A549 (cell line): ENCODE measurements at regions not wholly inside any gene's neighbourhood (a gene's known extent, or its start where the extent isn't known, plus 50 kb on each side); places are given as distances from the start of the nearest gene placed in this dataset.

Experiments
- ATAC-seq, 2 experiments: fragments of 200-7000 bp in 1 of 2; fragments of >200 bp in 1 of 2; cut with Nextera tagmentation in 1 of 2; cut with Tn5 transposase in 1 of 2; 3 replicates each; pipeline versions ENCODE4 v1.8.0 to v1.9.1; 2018 to 2020; ENCODE audit warnings: mild to moderate bottlenecking in 1 of 2, moderate library complexity in 1 of 2
- CTCF ChIA-PET: fragments of 300-600 bp; sonication (Branson Sonifier 250); formaldehyde crosslinking; extraction: SDS; loops from one replicate; lab custom pipeline; 2021; ENCODE audit warnings: antibody characterized with exemption, inconsistent platforms; lab: Yijun Ruan, JAX
- POLR2A ChIA-PET: fragments of 350-600 bp; formaldehyde crosslinking; extraction: SDS; loops from one replicate; lab custom pipeline; 2021; ENCODE audit warnings: antibody characterized with exemption, inconsistent platforms; lab: Yijun Ruan, JAX
- DNase-seq, 2 experiments: peaks; one replicate each; pipeline versions ENCODE4 v3.0.0 to v3.0.0-alpha.2; 2011 to 2016; ENCODE audit warnings: low read depth in 1 of 2, low spot score in 1 of 2
- FAIRE-seq: peaks from 2 replicates; lab custom pipeline; 2011; peaks lifted over from hg19 to GRCh38; lab: Jason Lieb, UNC
- H3K27ac ChIP-seq, 2 experiments: fragments of >200 bp; sonication (Bioruptor Twin); formaldehyde crosslinking; 3 replicates each; pipeline ENCODE4 v1.5.1; 2016 to 2017
- H3K4me1 ChIP-seq: fragments of >200 bp; sonication (Bioruptor Twin); formaldehyde crosslinking; 3 replicates; pipeline ENCODE4 v1.6.1; 2016
- H3K4me2 ChIP-seq: fragments of >200 bp; sonication (Bioruptor Twin); formaldehyde crosslinking; 3 replicates; pipeline ENCODE4 v1.6.1; 2016
- H3K4me3 ChIP-seq: fragments of >200 bp; sonication (Bioruptor Twin); formaldehyde crosslinking; 3 replicates; pipeline ENCODE4 v1.5.1; 2016
- H3K9me3 ChIP-seq: fragments of >200 bp; sonication (Bioruptor Twin); formaldehyde crosslinking; 3 replicates; pipeline ENCODE4 v1.6.1; 2016
- CEBPB ChIP-seq, 2 experiments: fragments of >200 bp in 1 of 2; sonication (Bioruptor Twin) in 1 of 2; formaldehyde crosslinking in 1 of 2; IDR thresholded peaks; 2 replicates each; pipeline ENCODE4 v1.6.1; 2012 to 2016
- CHD4 ChIP-seq: fragments of 200-600 bp; sonication (generic); IDR thresholded peaks from 2 replicates; pipeline ENCODE4 v1.6.1; 2016; ENCODE audit warnings: antibody characterized with exemption, mild to moderate bottlenecking, borderline replicate concordance
- EHMT2 ChIP-seq: fragments of 200-600 bp; sonication (generic); IDR thresholded peaks from 2 replicates; pipeline ENCODE4 v1.6.1; 2016; ENCODE audit warnings: antibody characterized with exemption, low read depth, mild to moderate bottlenecking, moderate library complexity
- ESRRA ChIP-seq: fragments of 150-350 bp; IDR thresholded peaks from 2 replicates; pipeline ENCODE4 v1.6.1; 2014; ENCODE audit warnings: mild to moderate bottlenecking, low read length, borderline replicate concordance
- GATA3 ChIP-seq: IDR thresholded peaks from 2 replicates; pipeline ENCODE4 v1.6.1; 2012; ENCODE audit warnings: borderline replicate concordance
- HDAC2 ChIP-seq: fragments of 200-600 bp; sonication (generic); IDR thresholded peaks from 2 replicates; pipeline ENCODE4 v1.6.1; 2016
- HEYL ChIP-seq: fragments of 250-450 bp; sonication (Bioruptor Pico); IDR thresholded peaks from 2 replicates; pipeline ENCODE4 v1.8.0; 2021; ENCODE audit warnings: mild to moderate bottlenecking, moderate library complexity
- HOXA7 ChIP-seq: fragments of 250-450 bp; sonication (Bioruptor Pico); IDR thresholded peaks from 2 replicates; pipeline ENCODE4 v1.5.0; 2020; ENCODE audit warnings: mild to moderate bottlenecking, moderate library complexity
- HOXB5 ChIP-seq: fragments of 250-450 bp; sonication (Bioruptor Pico); IDR thresholded peaks from 2 replicates; pipeline ENCODE4 v1.5.0; 2020; ENCODE audit warnings: mild to moderate bottlenecking, moderate library complexity
- JUNB ChIP-seq: fragments of >200 bp; sonication (Bioruptor Twin); formaldehyde crosslinking; IDR thresholded peaks from 2 replicates; pipeline ENCODE4 v1.6.1; 2016
- KDM5A ChIP-seq: fragments of 200-600 bp; sonication (generic); IDR thresholded peaks from 2 replicates; pipeline ENCODE4 v1.6.1; 2016; ENCODE audit warnings: antibody characterized with exemption, mild to moderate bottlenecking
- MAFK ChIP-seq: fragments of 450-650 bp; IDR thresholded peaks from 2 replicates; pipeline ENCODE4 v1.6.1; 2014; ENCODE audit not compliant: partially characterized antibody
- MAX ChIP-seq: IDR thresholded peaks from 2 replicates; pipeline ENCODE4 v1.6.1; 2012
- NFE2L2 ChIP-seq: fragments of 150-350 bp; conservative IDR thresholded peaks from 2 replicates; pipeline ENCODE4 v1.6.1; 2014; ENCODE audit warnings: low read length
- NPAS2 ChIP-seq: fragments of 250-450 bp; sonication (Bioruptor Pico); IDR thresholded peaks from 2 replicates; pipeline ENCODE4 v1.8.0; 2022; ENCODE audit warnings: mild to moderate bottlenecking, moderate library complexity, borderline replicate concordance
- NR3C1 ChIP-seq: fragments of >200 bp; sonication (Bioruptor Twin); formaldehyde crosslinking; IDR thresholded peaks from 3 replicates; pipeline ENCODE4 v1.6.1; 2017
- POLR2AphosphoS2 ChIP-seq: conservative IDR thresholded peaks from 2 replicates; pipeline ENCODE4 v1.6.1; 2012; ENCODE audit warnings: low read length, improper control_type of control experiment, inconsistent platforms
- RARB ChIP-seq: fragments of 250-450 bp; sonication (Bioruptor Pico); IDR thresholded peaks from 2 replicates; pipeline ENCODE4 v1.8.0; 2021; ENCODE audit warnings: mild to moderate bottlenecking, moderate library complexity
- REST ChIP-seq: fragments of 200-600 bp; sonication (generic); IDR thresholded peaks from 2 replicates; pipeline ENCODE4 v1.6.1; 2016; ENCODE audit warnings: antibody characterized with exemption, mild to moderate bottlenecking, moderate library complexity
- RFX5 ChIP-seq: fragments of 450-650 bp; IDR thresholded peaks from 2 replicates; pipeline ENCODE4 v1.7.1; 2014; ENCODE audit warnings: antibody characterized with exemption, mild to moderate bottlenecking, moderate library complexity
- SREBF2 ChIP-seq: fragments of 450-650 bp; IDR thresholded peaks from 2 replicates; pipeline ENCODE4 v1.6.1; 2014; ENCODE audit warnings: mild to moderate bottlenecking, moderate library complexity
- USF2 ChIP-seq: fragments of 450-650 bp; IDR thresholded peaks from 2 replicates; pipeline ENCODE4 v1.6.1; 2014; ENCODE audit warnings: antibody characterized with exemption
- ZC3H11A ChIP-seq: fragments of 450-650 bp; IDR thresholded peaks from 2 replicates; pipeline ENCODE4 v1.6.1; 2014; ENCODE audit warnings: antibody characterized with exemption, mild to moderate bottlenecking
- ZFP36 ChIP-seq: fragments of 450-650 bp; IDR thresholded peaks from 2 replicates; pipeline ENCODE4 v1.6.1; 2014; ENCODE audit warnings: borderline replicate concordance; ENCODE audit not compliant: partially characterized antibody
- ZSCAN20 ChIP-seq: fragments of 250-450 bp; sonication (Bioruptor Pico); IDR thresholded peaks from 2 replicates; pipeline ENCODE4 v1.8.0; 2022; ENCODE audit warnings: mild to moderate bottlenecking, moderate library complexity
- WGBS: methylation state at CpG from one replicate; pipeline ENCODE4 v1.1.6; 2017; ENCODE audit errors: missing lambda C conversion rate; 5-methylcytosine and 5-hydroxymethylcytosine counted together

- DNase-seq (no peak), FAIRE-seq (no peak), ATAC-seq (no peak)
- ChIA-PET POLR2A (interaction anchor here (0.7 kb wide), 1 partner anchor 56 kb away, joined by 7 read pairs; no protein-coding TSS in a partner anchor), CTCF (interaction anchor here (0.6 to 1.6 kb wide), 2 partner anchors 12 to 39 kb away, joined by 3 to 4 read pairs; no protein-coding TSS in a partner anchor)
- Histone ChIP-seq H3K27ac (no peak overlapping the region), H3K4me3 (no peak overlapping the region), H3K9me3 (no peaks in the 10 kb centered on the region), H3K4me1 (0 out of 3 replicates have a peak, but pooled peaks cover 4% of the 10 kb centered on the region), H3K4me2 (no peak overlapping the region)
- TF ChIP-seq POLR2AphosphoS2, result no peak
- no peak for TF ChIP-seq ZFP36
- TF ChIP-seq HOXA7 (CRISPR knock-in tag), result no peak
- TF ChIP-seq HEYL (CRISPR knock-in tag), result no peak
- no peak for TF ChIP-seq ZSCAN20 (CRISPR knock-in tag)
- 82% methylated on average over 2 of the region's 2 CpGs for WGBS
Observed at GRCh38 chr10:3944591-3944990, 159.6 kb upstream of the KLF6 start.

- ChIA-PET CTCF (no interaction called here), POLR2A (no interaction called here)
- 90% methylated on average over 3 of the region's 3 CpGs for WGBS
- DNase-seq (no peak), ATAC-seq (0 out of 6 replicates have a peak, but pooled peaks of 1 of the 2 experiments have one; percentile 19), FAIRE-seq (peak; percentile 77)
- no peak overlapping the region for H3K27ac ChIP-seq
- no peak overlapping the region for H3K4me2 ChIP-seq
- TF ChIP-seq CHD4, result no peak
- no peak for TF ChIP-seq JUNB
- no peak for TF ChIP-seq CEBPB (IDR thresholded peaks at IDR 0.05)
- no peak for TF ChIP-seq RARB (CRISPR knock-in tag)
- no peak for TF ChIP-seq NPAS2 (CRISPR knock-in tag)
- no peak for TF ChIP-seq KDM5A
- TF ChIP-seq MAX, result no peak
- no peak overlapping the region for H3K4me3 ChIP-seq
- no peaks in the 10 kb centered on the region for H3K9me3 ChIP-seq
- H3K4me1 ChIP-seq, result 0 out of 3 replicates have a peak, but pooled peaks cover 4% of the 10 kb centered on the region
Observed at GRCh38 chr10:3943695-3944257, 158.8 kb upstream of the KLF6 start.

- Histone ChIP-seq H3K4me3 (no peak overlapping the region), H3K4me2 (no peak overlapping the region), H3K4me1 (0 out of 3 replicates have a peak, but pooled peaks cover 4% of the 10 kb centered on the region), H3K27ac (no peak overlapping the region), H3K9me3 (no peaks in the 10 kb centered on the region)
- ChIA-PET POLR2A (no interaction called here), CTCF (interaction anchor here (1.3 kb wide), 1 partner anchor 27 kb away, joined by 3 read pairs; no protein-coding TSS in a partner anchor)
- 84% methylated on average over 9 of the region's 9 CpGs for WGBS
- DNase-seq (no peak), FAIRE-seq (no peak), ATAC-seq (peak in 1 of 2 experiments; percentile 34; a peak in 1 of 6 replicates)
- TF ChIP-seq HOXB5 (no peak), EHMT2 (no peak), USF2 (no peak), GATA3 (no peak), NPAS2 (CRISPR knock-in tag) (no peak), MAFK (no peak), NR3C1 (no peak), NFE2L2 (no peak)
Observed at GRCh38 chr10:3942937-3943489, 158.0 kb upstream of the KLF6 start.

- no peak for ATAC-seq
- H3K9me3 ChIP-seq, result no peaks in the 10 kb centered on the region
- WGBS, result 89% methylated on average over 12 of the region's 12 CpGs
- no peak overlapping the region for H3K4me3 ChIP-seq
- H3K27ac ChIP-seq, result no peak overlapping the region
- no peak for DNase-seq
- POLR2A ChIA-PET, result no interaction called here
- 0 out of 3 replicates have a peak, but pooled peaks cover 4% of the 10 kb centered on the region for H3K4me1 ChIP-seq
- no peak for FAIRE-seq
- H3K4me2 ChIP-seq, result no peak overlapping the region
- CTCF ChIA-PET, result no interaction called here
- TF ChIP-seq SREBF2 (no peak), RFX5 (no peak), ZFP36 (no peak), REST (no peak), MAX (no peak), ESRRA (no peak), ZC3H11A (no peak), HDAC2 (no peak), USF2 (no peak)
Observed at GRCh38 chr10:3941676-3942075, 156.7 kb upstream of the KLF6 start.
